Esophagus muscularis mucosa (tissue), 4 donors: ENCODE measurements at regions not wholly inside any gene's neighbourhood (a gene's known extent, or its start where the extent isn't known, plus 50 kb on each side); places are given as distances from the start of the nearest gene placed in this dataset.

Source experiments
- EP300 ChIP-seq: sonication (generic); formaldehyde crosslinking; IDR thresholded peaks from one replicate; pipeline ENCODE4 v1.6.1; 2017; ENCODE audit warnings: antibody characterized with exemption
- POLR2A ChIP-seq: fragments of 450-650 bp; IDR thresholded peaks from one replicate; pipeline ENCODE4 v1.6.1; 2017; ENCODE audit warnings: antibody characterized with exemption, moderate library complexity, mild to moderate bottlenecking, low read depth
- POLR2AphosphoS5 ChIP-seq, 2 donors: sonication (generic); formaldehyde crosslinking; IDR thresholded peaks; one replicate each; pipeline ENCODE4 v1.6.1; 2017; ENCODE audit warnings: antibody characterized with exemption in 2 of 2
- TF ChIP-seq, protein P1 (sequence below), 3 experiments: fragments of 200-600 bp in 2 of 3; fragments of 450-650 bp in 1 of 3; sonication (generic) in 2 of 3; IDR thresholded peaks; one replicate each; pipeline ENCODE4 v1.5.1; 2017 to 2019; ENCODE audit warnings: antibody characterized with exemption in 3 of 3, mild to moderate bottlenecking in 2 of 3, moderate library complexity in 1 of 3

GRCh38 chr4:75189711-75190335 lies 256.9 kb downstream of the PARM1 start:
- TF ChIP-seq POLR2A (no peak), EP300 (no peak), POLR2AphosphoS5 (IDR thresholded peaks at IDR 0.05) (no peak)
- TF ChIP-seq, protein P1, sequence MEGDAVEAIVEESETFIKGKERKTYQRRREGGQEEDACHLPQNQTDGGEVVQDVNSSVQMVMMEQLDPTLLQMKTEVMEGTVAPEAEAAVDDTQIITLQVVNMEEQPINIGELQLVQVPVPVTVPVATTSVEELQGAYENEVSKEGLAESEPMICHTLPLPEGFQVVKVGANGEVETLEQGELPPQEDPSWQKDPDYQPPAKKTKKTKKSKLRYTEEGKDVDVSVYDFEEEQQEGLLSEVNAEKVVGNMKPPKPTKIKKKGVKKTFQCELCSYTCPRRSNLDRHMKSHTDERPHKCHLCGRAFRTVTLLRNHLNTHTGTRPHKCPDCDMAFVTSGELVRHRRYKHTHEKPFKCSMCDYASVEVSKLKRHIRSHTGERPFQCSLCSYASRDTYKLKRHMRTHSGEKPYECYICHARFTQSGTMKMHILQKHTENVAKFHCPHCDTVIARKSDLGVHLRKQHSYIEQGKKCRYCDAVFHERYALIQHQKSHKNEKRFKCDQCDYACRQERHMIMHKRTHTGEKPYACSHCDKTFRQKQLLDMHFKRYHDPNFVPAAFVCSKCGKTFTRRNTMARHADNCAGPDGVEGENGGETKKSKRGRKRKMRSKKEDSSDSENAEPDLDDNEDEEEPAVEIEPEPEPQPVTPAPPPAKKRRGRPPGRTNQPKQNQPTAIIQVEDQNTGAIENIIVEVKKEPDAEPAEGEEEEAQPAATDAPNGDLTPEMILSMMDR (IDR thresholded peaks at IDR 0.05), result no peak
